GM21381 (cell line): ENCODE measurements at regions not wholly inside any gene's neighbourhood (a gene's known extent, or its start where the extent isn't known, plus 50 kb on each side); places are given as distances from the start of the nearest gene placed in this dataset.
"Not testable (repeated sequence)": the region's sequence is repeated elsewhere in the genome, so short reads cannot be mapped to it uniquely, and the experiment has no call there.

Experiments used
- ATAC-seq: cut with Tn5 transposase; IDR thresholded peaks from one replicate; pipeline ENCODE4 v1.9.1; 2021; ENCODE audit warnings: mild to moderate bottlenecking, moderate library complexity; ENCODE audit not compliant: unreplicated experiment

GRCh38 chr13:68846663-68847062 is 1261.0 kb upstream of the ATXN8OS start:
- no peak for ATAC-seq

- no peak for ATAC-seq
Observed at GRCh38 chr13:68834375-68834774, 1273.3 kb upstream of the ATXN8OS start.

GRCh38 chr13:68816715-68817114 is 1290.9 kb upstream of the ATXN8OS start:
- ATAC-seq = no peak

GRCh38 chr13:68813180-68813796 is 1294.3 kb upstream of the ATXN8OS start:
- ATAC-seq = no peak

- no peak for ATAC-seq
Observed at GRCh38 chr13:68810660-68811059, 1297.0 kb upstream of the ATXN8OS start.

GRCh38 chr13:68808456-68808855 is 1299.2 kb upstream of the ATXN8OS start:
- no peak for ATAC-seq

GRCh38 chr13:68806125-68806524 is 1301.5 kb upstream of the ATXN8OS start:
- ATAC-seq = no peak

- no peak for ATAC-seq
Observed at GRCh38 chr13:68784275-68784674, 1323.4 kb upstream of the ATXN8OS start.

- ATAC-seq = no peak
Observed at GRCh38 chr13:68759617-68760016, 1348.0 kb upstream of the ATXN8OS start.

GRCh38 chr13:68749796-68750195 is 1357.8 kb upstream of the ATXN8OS start:
- no peak for ATAC-seq

GRCh38 chr13:68748038-68748437 is 1359.6 kb upstream of the ATXN8OS start:
- ATAC-seq = no peak

- no peak for ATAC-seq
Observed at GRCh38 chr13:68745502-68745901, 1362.1 kb upstream of the ATXN8OS start.

GRCh38 chr13:68736961-68737360 is 1370.7 kb upstream of the ATXN8OS start:
- ATAC-seq = no peak

GRCh38 chr13:68727798-68728197 is 1379.8 kb upstream of the ATXN8OS start:
- ATAC-seq = no peak

- ATAC-seq = no peak
Observed at GRCh38 chr13:68727165-68727564, 1380.5 kb upstream of the ATXN8OS start.

GRCh38 chr13:68719815-68720214 is 1387.8 kb upstream of the ATXN8OS start:
- no peak for ATAC-seq

GRCh38 chr13:68715651-68716050 is 1392.0 kb upstream of the ATXN8OS start:
- ATAC-seq = no peak

GRCh38 chr13:68714292-68714691 is 1393.3 kb upstream of the ATXN8OS start:
- no peak for ATAC-seq

- ATAC-seq = no peak
Observed at GRCh38 chr13:68713394-68713793, 1394.2 kb upstream of the ATXN8OS start.

- no peak for ATAC-seq
Observed at GRCh38 chr13:68708336-68708908, 1399.2 kb upstream of the ATXN8OS start.

GRCh38 chr13:68706044-68706443 is 1401.6 kb upstream of the ATXN8OS start:
- ATAC-seq = not testable (repeated sequence)

GRCh38 chr13:68697551-68697950 is 1410.1 kb upstream of the ATXN8OS start:
- ATAC-seq = no peak

GRCh38 chr13:68696907-68697306 is 1410.7 kb upstream of the ATXN8OS start:
- ATAC-seq = no peak
